ENCODE measurements at regions not wholly inside any gene's neighbourhood (a gene's known extent, or its start where the extent isn't known, plus 50 kb on each side); places are given as distances from the start of the nearest gene placed in this dataset.

DNA sequence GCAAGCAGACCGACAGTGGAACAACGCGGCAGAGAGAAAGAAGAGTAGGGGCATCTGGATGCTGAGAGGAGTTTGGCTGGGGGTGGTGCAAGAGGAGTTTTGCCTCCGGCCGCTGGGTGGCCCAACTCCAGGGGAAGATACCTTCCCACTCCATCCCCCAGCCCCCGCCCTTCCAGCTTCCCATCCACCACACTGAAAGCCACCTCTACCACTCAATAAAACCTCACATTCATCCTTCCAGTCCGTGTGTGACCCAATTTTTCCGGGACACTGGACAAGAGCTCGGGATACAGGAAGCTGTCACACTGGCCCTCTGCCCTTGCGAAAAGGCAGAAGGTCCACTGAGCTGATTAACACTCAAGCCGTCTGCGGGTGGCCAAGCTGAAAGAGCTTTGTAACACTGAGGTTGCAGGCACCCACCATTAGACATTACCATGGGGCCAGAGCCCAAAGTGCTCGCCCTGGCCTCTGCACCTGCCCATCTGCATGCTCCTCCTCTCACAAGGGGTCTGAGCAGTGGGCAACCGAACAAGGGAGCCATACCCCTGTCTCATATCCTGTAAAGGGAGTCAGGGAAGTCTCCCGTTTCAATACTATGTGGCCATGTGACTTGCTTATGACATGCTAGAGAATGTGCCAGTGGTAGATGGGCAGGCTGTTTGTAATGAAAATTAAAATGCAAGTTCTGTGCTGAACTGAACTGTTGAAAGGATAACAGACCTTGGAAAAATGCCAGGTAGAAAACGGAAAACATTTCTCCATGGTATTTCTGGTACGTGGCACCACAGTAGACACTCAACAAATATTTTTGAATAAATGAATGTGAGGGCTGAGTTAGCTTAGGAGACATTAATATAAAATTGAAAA is 205.1 kb upstream of the STARD13 start:
- Histone ChIP-seq H3K27ac (no peak overlapping the region), H3K36me3 (no peaks in the 10 kb centered on the region), H3K27me3 (ENCODE audit: insufficient read depth, low read depth, severe bottlenecking) (no peaks in the 10 kb centered on the region), H3K9me3 (ENCODE audit: severe bottlenecking) (no peaks in the 10 kb centered on the region), H3K4me3 (ENCODE audit: low read depth, low read length) (no peak overlapping the region)
- peak; percentile 9 for DNase-seq
- TF ChIP-seq, protein P1, sequence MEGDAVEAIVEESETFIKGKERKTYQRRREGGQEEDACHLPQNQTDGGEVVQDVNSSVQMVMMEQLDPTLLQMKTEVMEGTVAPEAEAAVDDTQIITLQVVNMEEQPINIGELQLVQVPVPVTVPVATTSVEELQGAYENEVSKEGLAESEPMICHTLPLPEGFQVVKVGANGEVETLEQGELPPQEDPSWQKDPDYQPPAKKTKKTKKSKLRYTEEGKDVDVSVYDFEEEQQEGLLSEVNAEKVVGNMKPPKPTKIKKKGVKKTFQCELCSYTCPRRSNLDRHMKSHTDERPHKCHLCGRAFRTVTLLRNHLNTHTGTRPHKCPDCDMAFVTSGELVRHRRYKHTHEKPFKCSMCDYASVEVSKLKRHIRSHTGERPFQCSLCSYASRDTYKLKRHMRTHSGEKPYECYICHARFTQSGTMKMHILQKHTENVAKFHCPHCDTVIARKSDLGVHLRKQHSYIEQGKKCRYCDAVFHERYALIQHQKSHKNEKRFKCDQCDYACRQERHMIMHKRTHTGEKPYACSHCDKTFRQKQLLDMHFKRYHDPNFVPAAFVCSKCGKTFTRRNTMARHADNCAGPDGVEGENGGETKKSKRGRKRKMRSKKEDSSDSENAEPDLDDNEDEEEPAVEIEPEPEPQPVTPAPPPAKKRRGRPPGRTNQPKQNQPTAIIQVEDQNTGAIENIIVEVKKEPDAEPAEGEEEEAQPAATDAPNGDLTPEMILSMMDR (IDR thresholded peaks at IDR 0.05; ENCODE audit: low read depth, low read length), result no peak

DNA sequence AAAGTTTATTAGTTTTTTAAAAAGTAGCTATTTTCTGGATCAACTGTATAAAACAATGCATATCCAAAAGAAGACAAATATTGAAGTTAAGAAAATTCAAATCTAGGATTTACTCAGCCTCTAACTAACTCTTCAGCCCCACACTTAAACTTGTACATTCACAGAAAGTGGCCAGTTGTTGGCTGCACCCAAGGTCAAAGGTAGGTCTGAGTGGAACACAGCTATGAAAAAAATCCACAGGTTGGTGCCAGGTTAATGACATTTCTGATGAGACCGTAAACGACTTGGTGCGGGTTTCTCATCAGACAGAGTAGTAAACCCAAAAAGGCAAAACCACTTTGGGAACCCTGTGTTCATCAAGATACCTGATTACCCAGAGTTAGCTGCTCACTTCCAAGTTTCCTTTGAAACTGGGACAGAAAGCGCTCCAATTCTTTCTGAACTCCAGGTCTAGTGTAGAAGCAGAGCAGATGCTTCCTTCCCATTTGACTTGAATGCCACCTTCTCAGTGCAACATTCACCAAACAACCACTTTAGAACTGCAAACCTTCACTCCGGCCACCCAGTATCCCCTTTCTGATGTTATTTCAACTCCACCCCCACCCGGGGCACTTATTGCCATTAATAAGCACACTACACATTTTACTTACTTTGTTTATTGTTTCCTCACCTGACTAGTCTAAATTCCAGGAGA is 208.3 kb upstream of the STARD13 start:
- Histone ChIP-seq H3K27me3 (ENCODE audit: insufficient read depth, low read depth, severe bottlenecking) (no peaks in the 10 kb centered on the region), H3K27ac (no peak overlapping the region), H3K4me3 (ENCODE audit: low read depth, low read length) (no peak overlapping the region), H3K36me3 (no peaks in the 10 kb centered on the region), H3K9me3 (ENCODE audit: severe bottlenecking) (no peaks in the 10 kb centered on the region)
- DNase-seq, result no peak
- TF ChIP-seq, protein P1 (IDR thresholded peaks at IDR 0.05; ENCODE audit: low read depth, low read length), result no peak

DNA sequence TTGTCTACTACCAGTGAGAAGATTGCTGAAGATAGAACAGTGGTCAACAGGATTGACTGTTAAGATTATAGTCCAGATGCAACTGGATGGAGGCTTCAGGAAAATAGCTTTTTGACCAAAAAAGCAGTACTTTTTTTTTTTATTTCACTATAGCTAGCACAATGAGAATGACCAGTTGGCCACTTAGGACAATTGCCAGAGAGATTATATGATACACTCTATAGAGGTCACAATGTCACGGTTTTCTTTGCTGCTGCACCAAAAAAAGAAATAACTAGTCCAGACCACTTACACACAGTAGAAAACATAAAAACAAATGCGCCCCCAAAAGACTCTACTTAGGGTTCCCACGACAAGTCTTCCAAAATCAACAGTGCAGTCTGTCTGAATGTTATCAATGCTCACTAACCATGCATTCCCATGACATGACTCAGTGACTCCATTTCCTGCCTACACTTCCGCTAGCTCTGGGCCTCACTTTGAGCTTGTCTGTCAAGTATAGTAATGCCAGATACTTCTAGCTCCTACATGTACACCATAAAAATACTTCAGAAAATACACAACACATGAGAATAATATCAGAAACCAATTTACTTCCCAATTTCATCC is 209.1 kb upstream of the STARD13 start:
- H3K36me3 ChIP-seq, result no peaks in the 10 kb centered on the region
- no peak overlapping the region for H3K27ac ChIP-seq
- no peaks in the 10 kb centered on the region for H3K27me3 ChIP-seq (ENCODE audit: insufficient read depth, low read depth, severe bottlenecking)
- H3K4me3 ChIP-seq (ENCODE audit: low read depth, low read length), result no peak overlapping the region
- no peaks in the 10 kb centered on the region for H3K9me3 ChIP-seq (ENCODE audit: severe bottlenecking)
- no peak for DNase-seq
- TF ChIP-seq, protein P1 (IDR thresholded peaks at IDR 0.05; ENCODE audit: low read depth, low read length), result no peak

DNA sequence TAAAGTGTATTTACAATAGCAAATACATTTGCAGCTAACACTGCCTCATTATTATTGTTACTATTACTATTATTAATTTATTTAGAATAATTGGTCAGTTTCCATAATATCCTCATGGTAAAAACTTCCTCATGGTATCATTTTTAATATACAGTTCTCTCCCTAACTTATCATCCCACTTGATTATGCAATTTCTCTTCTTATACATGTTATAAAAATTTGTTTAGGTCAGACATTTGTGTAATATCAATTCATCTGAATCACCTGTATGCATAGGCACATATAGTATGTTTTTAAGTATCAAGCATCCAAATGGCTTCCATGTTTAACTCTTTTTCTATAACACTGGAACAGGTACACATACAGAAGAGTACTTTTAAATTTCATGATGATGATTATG is 210.8 kb upstream of the STARD13 start:
- no peak for DNase-seq
- Histone ChIP-seq H3K36me3 (no peaks in the 10 kb centered on the region), H3K4me3 (ENCODE audit: low read depth, low read length) (no peak overlapping the region), H3K9me3 (ENCODE audit: severe bottlenecking) (no peaks in the 10 kb centered on the region), H3K27me3 (ENCODE audit: insufficient read depth, low read depth, severe bottlenecking) (no peaks in the 10 kb centered on the region), H3K27ac (no peak overlapping the region)
- TF ChIP-seq, protein P1 (IDR thresholded peaks at IDR 0.05; ENCODE audit: low read depth, low read length), result no peak

DNA sequence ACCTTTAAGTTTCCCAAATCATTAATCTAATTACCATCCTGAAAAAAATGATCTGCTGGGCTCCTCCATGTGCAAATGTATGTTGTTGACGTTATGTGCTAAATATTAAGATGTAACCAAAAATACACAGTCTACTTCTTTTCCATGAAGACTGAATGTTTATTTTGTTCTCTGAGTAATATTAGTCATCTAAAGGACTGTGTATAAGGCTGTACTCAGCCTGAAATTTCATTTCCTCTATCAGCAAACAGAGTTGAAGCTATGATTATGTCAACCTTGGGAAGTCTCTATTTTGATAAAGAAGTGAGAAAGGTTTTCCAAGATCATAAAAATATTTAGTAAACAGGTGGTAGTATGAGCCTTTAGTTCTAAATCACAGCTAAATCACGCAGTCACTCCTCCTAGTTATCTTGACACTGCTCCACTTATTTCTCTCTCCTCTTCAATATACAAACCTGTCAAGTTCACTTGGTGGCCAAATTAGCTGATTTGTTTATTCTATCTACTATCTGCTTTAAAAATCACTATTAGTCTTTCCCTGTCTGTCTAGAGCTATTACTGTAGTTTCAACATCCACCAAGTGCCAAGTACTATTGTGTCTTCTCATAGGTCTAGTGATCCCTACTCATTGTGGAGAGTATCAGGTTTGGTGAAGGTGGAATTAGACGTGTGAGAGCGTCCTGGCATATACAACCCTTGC is 211.7 kb upstream of the STARD13 start:
- no peak for DNase-seq
- TF ChIP-seq, protein P1 (IDR thresholded peaks at IDR 0.05; ENCODE audit: low read depth, low read length), result no peak
- Histone ChIP-seq H3K36me3 (no peaks in the 10 kb centered on the region), H3K9me3 (ENCODE audit: severe bottlenecking) (no peaks in the 10 kb centered on the region), H3K27me3 (ENCODE audit: insufficient read depth, low read depth, severe bottlenecking) (no peaks in the 10 kb centered on the region), H3K27ac (no peak overlapping the region), H3K4me3 (ENCODE audit: low read depth, low read length) (no peak overlapping the region)

All from WERI-Rb-1 (cell line).